Psoas muscle (tissue), 7 donors: ENCODE measurements at regions not wholly inside any gene's neighbourhood (a gene's known extent, or its start where the extent isn't known, plus 50 kb on each side); places are given as distances from the start of the nearest gene placed in this dataset.

Experiments used
- ATAC-seq, 4 donors: fragments of 200-7000 bp; cut with Tn5 transposase; one replicate each; pipeline ENCODE4 v1.9.1; 2020; ENCODE audit warnings: moderate library complexity in 3 of 4, mild to moderate bottlenecking in 2 of 4
- DNase-seq, 2 donors: peaks; one replicate each; pipeline ENCODE4 v3.0.0-alpha.2; 2020
- H3K27ac ChIP-seq: fragments of 200-600 bp; one replicate; pipeline ENCODE4 v1.8.0; 2022
- H3K27me3 ChIP-seq, 3 donors: fragments of 200-600 bp in 1 of 3; one replicate each; pipeline versions ENCODE4 v1.6.1 to v1.8.0; 2013 to 2022; ENCODE audit warnings: low read length in 2 of 3, mild to moderate bottlenecking in 2 of 3, moderate library complexity in 1 of 3; ENCODE audit not compliant: insufficient read depth in 3 of 3
- H3K36me3 ChIP-seq, 2 donors: fragments of 200-600 bp in 1 of 2; one replicate each; pipeline versions ENCODE4 v1.6.1 to v1.8.0; 2013 to 2022; ENCODE audit warnings: low read depth in 1 of 2, mild to moderate bottlenecking in 1 of 2, moderate library complexity in 1 of 2; ENCODE audit not compliant: insufficient read depth in 1 of 2
- H3K4me1 ChIP-seq: fragments of 200-600 bp; one replicate; pipeline ENCODE4 v1.8.0; 2022
- H3K4me3 ChIP-seq: fragments of 200-600 bp; one replicate; pipeline ENCODE4 v1.8.0; 2022; ENCODE audit warnings: mild to moderate bottlenecking
- H3K9me3 ChIP-seq: fragments of 200-600 bp; one replicate; pipeline ENCODE4 v1.8.0; 2022
- CTCF ChIP-seq: fragments of 200-600 bp; IDR thresholded peaks from one replicate; pipeline ENCODE4 v1.8.0; 2022; ENCODE audit warnings: antibody characterized with exemption
- WGBS, 3 donors: extraction: QIAGEN DNeasy Blood & Tissue Kit; methylation state at CpG; one replicate each; pipeline versions ENCODE4 v1.1.6 to v1.1.7; 2013; 5-methylcytosine and 5-hydroxymethylcytosine counted together
- intact Hi-C, 2 donors: fragments of 100-400 bp; cut with DNase I; formaldehyde crosslinking; loops; one replicate each; pipeline versions ENCODE4 v1.11.0 to v1.14.2; 2022
- donor health status: healthy with polysubstance abuse.
- donor health status: DM: no; HTN: no; CAD: no; lungs with moderate emphysema.
- donor health status: Bipolar disorder and iron deficiency.
- donor health status: healthy.
- donor health status: DM: yes; HTN: yes; CAD: no.
- donor health status: DM: no; HTN: no; CAD: no.
- donor health status: DM: yes; HTN: yes; CAD: no.

- whole genome bisulfite sequencing, 3 donors = 72 to 79% (median 79%) methylated on average over 4 of the region's 4 CpGs
- Histone ChIP-seq H3K4me3 (no peak overlapping the region), H3K9me3 (no peaks in the 10 kb centered on the region), H3K27ac (no peak overlapping the region), H3K27me3 (no peaks in the 10 kb centered on the region), H3K4me1 (no peaks in the 10 kb centered on the region), H3K36me3 (no peaks in the 10 kb centered on the region)
- no peak for DNase-seq
- intact Hi-C loops = no loop called here
- no peak for ATAC-seq
- no peak for TF ChIP-seq CTCF
Observed at GRCh38 chr2:180892091-180892490, 88.3 kb upstream of the UBE2E3 start.

GRCh38 chr2:180891360-180891759, 89.0 kb upstream of the UBE2E3 start:
- Histone ChIP-seq H3K27ac (no peak overlapping the region), H3K4me3 (no peak overlapping the region), H3K36me3 (no peaks in the 10 kb centered on the region), H3K4me1 (no peaks in the 10 kb centered on the region), H3K9me3 (no peaks in the 10 kb centered on the region), H3K27me3 (no peaks in the 10 kb centered on the region)
- no peak for ATAC-seq
- intact Hi-C loops = no loop called here
- no peak for DNase-seq
- TF ChIP-seq CTCF = no peak

GRCh38 chr2:180890781-180891180, 89.6 kb upstream of the UBE2E3 start:
- Histone ChIP-seq H3K4me3 (no peak overlapping the region), H3K27me3 (no peaks in the 10 kb centered on the region), H3K9me3 (no peaks in the 10 kb centered on the region), H3K36me3 (no peaks in the 10 kb centered on the region), H3K4me1 (no peaks in the 10 kb centered on the region), H3K27ac (no peak overlapping the region)
- intact Hi-C loops = no loop called here
- ATAC-seq (no peak), DNase-seq (no peak)
- 86 to 93% (median 93%) methylated on average over 1 of the region's 1 CpG for WGBS, 3 donors
- no peak for TF ChIP-seq CTCF

- Histone ChIP-seq H3K9me3 (peaks cover 11% of the 10 kb centered on the region), H3K36me3 (no peaks in the 10 kb centered on the region), H3K27me3 (no peaks in the 10 kb centered on the region), H3K4me3 (no peak overlapping the region), H3K4me1 (no peaks in the 10 kb centered on the region), H3K27ac (no peak overlapping the region)
- intact Hi-C loops = no loop called here
- no peak for TF ChIP-seq CTCF
- ATAC-seq (no peak), DNase-seq (peak in 1 of 2 donors; percentile 35)
Observed at GRCh38 chr2:180882959-180883358, 97.4 kb upstream of the UBE2E3 start.

GRCh38 chr2:180876506-180876905, 103.9 kb upstream of the UBE2E3 start:
- intact Hi-C loops = no loop called here
- Histone ChIP-seq H3K4me3 (no peak overlapping the region), H3K9me3 (peaks cover 14% of the 10 kb centered on the region), H3K36me3 (no peaks in the 10 kb centered on the region), H3K4me1 (no peaks in the 10 kb centered on the region), H3K27me3 (no peaks in the 10 kb centered on the region), H3K27ac (no peak overlapping the region)
- no peak for TF ChIP-seq CTCF
- ATAC-seq = no peak
- no peak for DNase-seq
- 12 to 24% (median 18%) methylated on average over 3 of the region's 3 CpGs for WGBS, 3 donors
